ENCODE measurements at regions not wholly inside any gene's neighbourhood (a gene's known extent, or its start where the extent isn't known, plus 50 kb on each side); places are given as distances from the start of the nearest gene placed in this dataset.

DNA sequence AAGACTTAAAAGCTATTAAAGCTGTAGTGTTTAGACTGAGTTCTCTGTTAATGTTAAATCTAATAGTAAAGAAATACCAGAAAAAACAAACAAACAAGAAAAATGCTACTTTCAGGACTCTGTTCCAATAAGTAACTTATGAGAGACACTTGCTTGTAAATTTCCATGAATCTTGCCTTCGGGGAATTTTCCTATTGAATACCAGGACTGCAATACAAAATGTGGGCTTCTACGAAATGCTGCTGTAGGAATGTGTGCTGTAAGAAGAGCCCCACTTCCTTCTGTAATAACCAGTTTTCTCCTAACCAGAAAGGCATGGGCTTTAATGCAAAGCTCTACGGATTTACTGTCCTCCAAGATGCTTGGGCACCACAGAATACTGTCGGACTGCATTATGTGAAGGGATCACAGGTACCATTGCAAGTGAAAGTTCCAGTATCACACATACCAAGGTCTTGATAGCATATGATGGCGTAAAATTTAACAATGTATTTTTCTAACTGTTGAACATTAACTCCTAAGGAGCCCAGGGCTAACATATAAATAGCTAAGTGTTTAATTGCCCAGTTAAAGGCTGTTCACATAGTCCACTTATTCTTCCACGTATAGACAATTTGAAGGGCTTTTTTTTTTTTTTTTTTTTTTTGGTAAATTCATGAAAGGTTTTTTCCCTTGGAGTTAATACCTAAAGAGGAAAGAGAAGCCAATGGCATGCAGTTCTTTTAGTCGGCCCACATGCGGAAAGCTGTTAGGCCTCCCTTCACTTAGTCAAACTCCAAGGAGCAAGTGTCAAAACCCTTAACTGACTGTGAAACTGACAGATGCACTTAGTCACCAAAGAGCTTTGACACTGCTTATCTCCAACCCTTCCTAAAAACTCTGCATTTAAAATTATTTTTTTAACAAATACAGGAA is 564.0 kb upstream of the POU3F3 start:
- TF ChIP-seq YY1 (IDR thresholded peaks at IDR 0.05; ENCODE audit: extremely low read depth, insufficient replicate concordance, low read depth, low read length) (no peak), EZH2phosphoT487 (IDR thresholded peaks at IDR 0.05; ENCODE audit: borderline replicate concordance) (no peak), POLR2AphosphoS5 (IDR thresholded peaks at IDR 0.05; ENCODE audit: low read depth, low read length) (no peak), EZH2 (IDR thresholded peaks at IDR 0.05) (no peak), POLR2A (IDR thresholded peaks at IDR 0.05; ENCODE audit: borderline replicate concordance, extremely low read depth, insufficient read depth, insufficient read length) (no peak), ZFX (IDR thresholded peaks at IDR 0.05) (no peak)
- TF ChIP-seq, protein P1, sequence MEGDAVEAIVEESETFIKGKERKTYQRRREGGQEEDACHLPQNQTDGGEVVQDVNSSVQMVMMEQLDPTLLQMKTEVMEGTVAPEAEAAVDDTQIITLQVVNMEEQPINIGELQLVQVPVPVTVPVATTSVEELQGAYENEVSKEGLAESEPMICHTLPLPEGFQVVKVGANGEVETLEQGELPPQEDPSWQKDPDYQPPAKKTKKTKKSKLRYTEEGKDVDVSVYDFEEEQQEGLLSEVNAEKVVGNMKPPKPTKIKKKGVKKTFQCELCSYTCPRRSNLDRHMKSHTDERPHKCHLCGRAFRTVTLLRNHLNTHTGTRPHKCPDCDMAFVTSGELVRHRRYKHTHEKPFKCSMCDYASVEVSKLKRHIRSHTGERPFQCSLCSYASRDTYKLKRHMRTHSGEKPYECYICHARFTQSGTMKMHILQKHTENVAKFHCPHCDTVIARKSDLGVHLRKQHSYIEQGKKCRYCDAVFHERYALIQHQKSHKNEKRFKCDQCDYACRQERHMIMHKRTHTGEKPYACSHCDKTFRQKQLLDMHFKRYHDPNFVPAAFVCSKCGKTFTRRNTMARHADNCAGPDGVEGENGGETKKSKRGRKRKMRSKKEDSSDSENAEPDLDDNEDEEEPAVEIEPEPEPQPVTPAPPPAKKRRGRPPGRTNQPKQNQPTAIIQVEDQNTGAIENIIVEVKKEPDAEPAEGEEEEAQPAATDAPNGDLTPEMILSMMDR (IDR thresholded peaks at IDR 0.05 in 2 of 3, conservative IDR thresholded peaks at IDR 0.05 in 1 of 3; ENCODE audit: borderline replicate concordance in 1 of 3, insufficient read depth in 1 of 3, low read depth in 2 of 3, low read length in 2 of 3), result no peak
